HepG2 (cell line): ENCODE measurements at regions not wholly inside any gene's neighbourhood (a gene's known extent, or its start where the extent isn't known, plus 50 kb on each side); places are given as distances from the start of the nearest gene placed in this dataset.

Experiments used
- ATAC-seq: fragments of 200-7000 bp; cut with Tn5 transposase; 3 replicates; pipeline ENCODE4 v1.9.1; 2020; ENCODE audit warnings: mild to moderate bottlenecking, moderate library complexity
- BruUV-seq: library from RNA; stranded (reverse); fragments of 400-500 nt; replicated peaks from 2 replicates; lab custom pipeline; 2021; lab: Mats Ljungman, UMichigan
- CTCF ChIA-PET: fragments of 300-600 bp; formaldehyde crosslinking; extraction: SDS; loops from one replicate; lab custom pipeline; 2021; ENCODE audit warnings: low total read pairs, inconsistent platforms, low intra/inter-chr PET ratio; lab: Yijun Ruan, JAX
- POLR2A ChIA-PET: fragments of 350-600 bp; sonication (Branson Sonifier 250); formaldehyde crosslinking; loops from one replicate; lab custom pipeline; 2020; ENCODE audit warnings: antibody characterized with exemption, inconsistent platforms; lab: Yijun Ruan, JAX
- DNase-seq: peaks from one replicate; pipeline ENCODE4 v3.0.0-alpha.2; 2015; ENCODE audit warnings: low spot score
- FAIRE-seq: peaks from 3 replicates; lab custom pipeline; 2011; peaks lifted over from hg19 to GRCh38; lab: Jason Lieb, UNC
- H2AFZ ChIP-seq: one replicate; pipeline ENCODE4 v1.6.1; 2011; ENCODE audit warnings: low read length, inconsistent platforms
- H3K27ac ChIP-seq: fragments of 300-600 bp; 3 replicates; pipeline ENCODE4 v1.8.0; 2011; ENCODE audit warnings: mixed run types, mild to moderate bottlenecking, mixed read lengths, low read length, inconsistent platforms; ENCODE audit not compliant: insufficient read depth; ENCODE audit errors: extremely low read length
- H3K27me3 ChIP-seq, 2 experiments: fragments of 200-600 bp in 1 of 2; 2 replicates in 1 of 2; 3 replicates in 1 of 2; pipeline versions ENCODE4 v1.6.0 to v1.8.0; 2011; ENCODE audit warnings: low read length in 2 of 2, mild to moderate bottlenecking in 2 of 2, moderate library complexity in 2 of 2, inconsistent platforms in 1 of 2; ENCODE audit not compliant: insufficient read depth in 2 of 2, control insufficient read depth in 1 of 2
- H3K36me3 ChIP-seq, 2 experiments: fragments of 200-600 bp in 1 of 2; replicated peaks in 1 of 2; 2 replicates in 1 of 2; 3 replicates in 1 of 2; pipeline versions ENCODE4 v1.5.1 to v1.8.0; 2011; ENCODE audit warnings: low read length in 2 of 2, inconsistent platforms in 1 of 2; ENCODE audit not compliant: insufficient read depth in 2 of 2, control insufficient read depth in 1 of 2
- H3K4me1 ChIP-seq: 2 replicates; pipeline ENCODE4 v1.5.1; 2012; ENCODE audit warnings: low read length, inconsistent platforms; ENCODE audit not compliant: insufficient read depth
- H3K4me2 ChIP-seq: 2 replicates; pipeline ENCODE4 v1.6.0; 2011; ENCODE audit warnings: low read depth, low read length, inconsistent platforms
- H3K4me3 ChIP-seq, 3 experiments: fragments of 200-600 bp in 1 of 3; sonication (generic), shearing (Covaris generic) in 1 of 3; replicated peaks in 1 of 3; 2 replicates each; pipeline ENCODE4 v1.5.1; 2011 to 2016; ENCODE audit warnings: low read length in 3 of 3, inconsistent platforms in 2 of 3, low read depth in 2 of 3, mild to moderate bottlenecking in 2 of 3, control low read depth in 1 of 3, mixed read lengths in 1 of 3; ENCODE audit not compliant: insufficient read depth in 1 of 3
- H3K79me2 ChIP-seq: one replicate; pipeline ENCODE4 v1.6.1; 2011; ENCODE audit warnings: low read length, inconsistent platforms; ENCODE audit not compliant: insufficient read depth
- H3K9ac ChIP-seq: 2 replicates; pipeline ENCODE4 v1.6.0; 2011; ENCODE audit warnings: mild to moderate bottlenecking, low read depth, low read length, inconsistent platforms; ENCODE audit not compliant: insufficient read depth
- H3K9me3 ChIP-seq: 2 replicates; pipeline ENCODE4 v1.5.1; 2012; ENCODE audit warnings: mild to moderate bottlenecking, low read length
- H4K20me1 ChIP-seq: 2 replicates; pipeline ENCODE4 v1.6.0; 2011; ENCODE audit warnings: inconsistent platforms, mild to moderate bottlenecking, low read length, moderate library complexity; ENCODE audit not compliant: insufficient read depth
- KDM5A ChIP-seq: fragments of 200-600 bp; sonication (generic); IDR thresholded peaks from 2 replicates; pipeline ENCODE4 v1.7.0; 2018; ENCODE audit warnings: antibody characterized with exemption, mild to moderate bottlenecking, low read length, borderline replicate concordance
- MBD4 ChIP-seq: IDR thresholded peaks from 2 replicates; pipeline ENCODE4 v1.6.1; 2012; ENCODE audit warnings: low read length, inconsistent platforms, borderline replicate concordance
- NRL ChIP-seq: sonication (generic); formaldehyde crosslinking; IDR thresholded peaks from 2 replicates; pipeline ENCODE4 v1.5.0; 2020; ENCODE audit warnings: missing genetic modification reagents, mild to moderate bottlenecking, moderate library complexity, borderline replicate concordance
- THAP11 ChIP-seq: IDR thresholded peaks from 2 replicates; pipeline ENCODE4 v1.6.1; 2016; ENCODE audit warnings: missing biosample characterization, missing genetic modification reagents
- ZNF282 ChIP-seq: fragments of 450-650 bp; IDR thresholded peaks from 2 replicates; pipeline ENCODE4 v1.6.1; 2018; ENCODE audit not compliant: partially characterized antibody
- ZNF670 ChIP-seq: sonication (generic); formaldehyde crosslinking; IDR thresholded peaks from 2 replicates; pipeline ENCODE4 v1.8.0; 2022; ENCODE audit warnings: mild to moderate bottlenecking, missing genetic modification reagents, borderline replicate concordance
- ZNF749 ChIP-seq: sonication (generic); formaldehyde crosslinking; IDR thresholded peaks from 2 replicates; pipeline ENCODE4 v1.8.0; 2022; ENCODE audit warnings: mild to moderate bottlenecking, missing genetic modification reagents, moderate library complexity, borderline replicate concordance
- ZNF782 ChIP-seq: sonication (generic); formaldehyde crosslinking; IDR thresholded peaks from 2 replicates; pipeline ENCODE4 v1.4.0; 2020; ENCODE audit warnings: missing genetic modification reagents, mild to moderate bottlenecking, borderline replicate concordance
- in situ Hi-C: cut with HindIII; loops from 2 replicates; pipeline ENCODE4 v1.10.0; 2017; ENCODE audit warnings: low pct_unique_long_range_greater_than_20kb; ENCODE audit not compliant: extremely low pct_ligation_motif_present
- intact Hi-C: fragments of 100-400 bp; cut with micrococcal nuclease; formaldehyde crosslinking; loops from one replicate; pipeline ENCODE4 v1.10.0; 2022; ENCODE audit not compliant: unreplicated experiment
- TF ChIP-seq, protein P1 (sequence below): IDR thresholded peaks from 2 replicates; pipeline ENCODE4 v1.6.1; 2016; ENCODE audit warnings: control low read depth
- TF ChIP-seq, protein P2 (sequence below): sonication (generic); formaldehyde crosslinking; IDR thresholded peaks from 2 replicates; pipeline ENCODE4 v1.8.0; 2022; ENCODE audit warnings: missing genetic modification reagents, mild to moderate bottlenecking, inconsistent platforms, borderline replicate concordance
- TF ChIP-seq, protein P3 (sequence below): sonication (generic); formaldehyde crosslinking; IDR thresholded peaks from 2 replicates; pipeline ENCODE4 v1.4.0; 2020; ENCODE audit warnings: missing genetic modification reagents
- TF ChIP-seq, protein P4 (sequence below): fragments of 450-650 bp; IDR thresholded peaks from 2 replicates; pipeline ENCODE4 v1.6.1; 2016
- TF ChIP-seq, protein P5 (sequence below): sonication (generic); formaldehyde crosslinking; IDR thresholded peaks from 2 replicates; pipeline ENCODE4 v1.8.1; 2023; ENCODE audit warnings: mild to moderate bottlenecking, inconsistent platforms, moderate library complexity, missing genetic modification reagents, borderline replicate concordance
- TF ChIP-seq, protein P6 (sequence below): sonication (generic); formaldehyde crosslinking; conservative IDR thresholded peaks from 2 replicates; pipeline ENCODE4 v1.5.0; 2020; ENCODE audit warnings: missing genetic modification reagents

DNA sequence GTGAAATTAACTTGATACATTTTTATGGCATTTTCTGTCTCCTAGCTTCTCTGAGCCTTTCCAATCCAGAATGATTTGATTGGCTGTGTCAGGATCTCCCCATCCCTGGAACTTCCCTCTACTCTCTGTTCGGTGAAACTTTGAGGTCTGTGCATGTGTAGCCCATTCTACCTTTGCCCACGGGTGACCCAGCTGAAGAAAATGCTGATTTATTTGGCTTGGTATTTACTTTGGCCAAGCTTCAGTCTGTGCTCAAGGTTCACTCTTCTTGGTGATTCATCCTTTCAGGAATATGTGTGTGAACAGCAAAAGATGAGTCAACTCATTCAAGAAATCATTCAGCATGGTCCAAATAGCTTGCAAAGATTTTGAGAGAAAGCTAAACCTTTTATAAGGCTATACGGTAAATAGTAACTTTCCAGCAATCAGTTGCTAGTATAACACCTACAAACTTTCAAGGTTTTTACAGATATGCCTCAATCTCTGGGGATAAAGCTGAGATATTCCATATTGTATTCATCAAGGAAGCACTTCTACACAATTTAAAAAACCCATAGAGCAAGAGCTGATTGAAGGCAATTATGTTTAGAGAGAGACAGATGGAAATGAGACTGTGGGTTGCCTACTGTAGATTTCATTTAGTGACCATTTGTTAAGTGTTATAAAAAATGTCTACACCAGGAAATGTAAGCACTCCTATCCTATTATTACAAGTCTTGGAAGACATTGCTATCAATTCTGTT lies 233.9 kb upstream of the CXXC4 start (continued):
- TF ChIP-seq, protein P1, sequence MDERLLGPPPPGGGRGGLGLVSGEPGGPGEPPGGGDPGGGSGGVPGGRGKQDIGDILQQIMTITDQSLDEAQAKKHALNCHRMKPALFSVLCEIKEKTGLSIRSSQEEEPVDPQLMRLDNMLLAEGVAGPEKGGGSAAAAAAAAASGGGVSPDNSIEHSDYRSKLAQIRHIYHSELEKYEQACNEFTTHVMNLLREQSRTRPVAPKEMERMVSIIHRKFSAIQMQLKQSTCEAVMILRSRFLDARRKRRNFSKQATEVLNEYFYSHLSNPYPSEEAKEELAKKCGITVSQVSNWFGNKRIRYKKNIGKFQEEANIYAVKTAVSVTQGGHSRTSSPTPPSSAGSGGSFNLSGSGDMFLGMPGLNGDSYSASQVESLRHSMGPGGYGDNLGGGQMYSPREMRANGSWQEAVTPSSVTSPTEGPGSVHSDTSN (CRISPR knock-in tag) = no peak
- TF ChIP-seq NRL (CRISPR knock-in tag) (no peak), THAP11 (peak; percentile 43; the same call in 1 of the 2 replicates)

DNA sequence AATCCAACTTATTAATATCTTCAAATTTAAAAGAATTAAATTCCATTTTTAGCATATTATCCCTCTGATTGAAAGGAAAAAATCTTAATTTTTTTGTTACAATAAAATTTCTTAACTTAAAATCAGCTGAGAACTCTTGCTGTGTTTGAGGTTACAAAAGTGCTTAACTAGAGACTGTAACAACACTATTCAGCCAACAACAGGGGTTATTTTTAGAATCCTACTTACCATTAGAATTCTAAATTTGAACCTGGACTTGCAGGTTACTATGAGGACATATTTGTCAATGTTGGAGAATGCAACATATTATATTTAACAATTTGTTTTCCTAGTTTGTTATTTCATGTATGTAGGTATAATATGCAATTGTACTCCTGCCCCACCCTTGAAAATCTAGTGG lies 238.1 kb upstream of the CXXC4 start:
- ATAC-seq = no peak
- no peak for DNase-seq
- Histone ChIP-seq H3K27ac (no peak overlapping the region), H3K4me3 (no peak overlapping the region), H3K4me2 (no peak overlapping the region), H2AFZ (no peak overlapping the region), H3K4me1 (peaks cover 13% of the 10 kb centered on the region), H3K36me3 (no peaks in the 10 kb centered on the region), H4K20me1 (no peaks in the 10 kb centered on the region), H3K9me3 (no peaks in the 10 kb centered on the region), H3K79me2 (no peaks in the 10 kb centered on the region), H3K9ac (no peak overlapping the region), H3K27me3 (no peaks in the 10 kb centered on the region; a peak in 1 of 5 replicates)
- ChIA-PET POLR2A (no interaction called here), CTCF (no interaction called here)
- intact Hi-C loops (no loop called here), in situ Hi-C loops (no loop called here)
- no peak for FAIRE-seq
- no TSS peak for BruUV-seq
- TF ChIP-seq, protein P2, sequence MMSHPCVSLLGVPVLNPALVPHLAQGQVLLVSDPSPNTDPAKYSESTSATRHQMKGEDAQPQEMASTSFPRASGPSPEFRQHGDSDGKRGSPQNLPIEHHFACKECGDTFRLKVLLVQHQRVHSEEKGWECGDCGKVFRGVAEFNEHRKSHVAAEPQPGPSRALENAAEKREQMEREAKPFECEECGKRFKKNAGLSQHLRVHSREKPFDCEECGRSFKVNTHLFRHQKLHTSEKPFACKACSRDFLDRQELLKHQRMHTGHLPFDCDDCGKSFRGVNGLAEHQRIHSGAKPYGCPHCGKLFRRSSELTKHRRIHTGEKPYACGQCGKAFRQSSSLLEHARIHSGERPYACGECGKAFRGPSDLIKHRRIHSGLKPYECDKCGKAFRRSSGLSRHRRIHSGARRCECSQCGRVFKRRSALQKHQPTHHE (CRISPR knock-in tag) = no peak
- TF ChIP-seq, protein P3, sequence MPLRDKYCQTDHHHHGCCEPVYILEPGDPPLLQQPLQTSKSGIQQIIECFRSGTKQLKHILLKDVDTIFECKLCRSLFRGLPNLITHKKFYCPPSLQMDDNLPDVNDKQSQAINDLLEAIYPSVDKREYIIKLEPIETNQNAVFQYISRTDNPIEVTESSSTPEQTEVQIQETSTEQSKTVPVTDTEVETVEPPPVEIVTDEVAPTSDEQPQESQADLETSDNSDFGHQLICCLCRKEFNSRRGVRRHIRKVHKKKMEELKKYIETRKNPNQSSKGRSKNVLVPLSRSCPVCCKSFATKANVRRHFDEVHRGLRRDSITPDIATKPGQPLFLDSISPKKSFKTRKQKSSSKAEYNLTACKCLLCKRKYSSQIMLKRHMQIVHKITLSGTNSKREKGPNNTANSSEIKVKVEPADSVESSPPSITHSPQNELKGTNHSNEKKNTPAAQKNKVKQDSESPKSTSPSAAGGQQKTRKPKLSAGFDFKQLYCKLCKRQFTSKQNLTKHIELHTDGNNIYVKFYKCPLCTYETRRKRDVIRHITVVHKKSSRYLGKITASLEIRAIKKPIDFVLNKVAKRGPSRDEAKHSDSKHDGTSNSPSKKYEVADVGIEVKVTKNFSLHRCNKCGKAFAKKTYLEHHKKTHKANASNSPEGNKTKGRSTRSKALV = no peak
- TF ChIP-seq KDM5A (no peak), ZNF782 (CRISPR knock-in tag) (no peak), MBD4 (no peak), ZNF282 (no peak), ZNF670 (CRISPR knock-in tag) (no peak), ZNF749 (no peak)
- TF ChIP-seq, protein P4, sequence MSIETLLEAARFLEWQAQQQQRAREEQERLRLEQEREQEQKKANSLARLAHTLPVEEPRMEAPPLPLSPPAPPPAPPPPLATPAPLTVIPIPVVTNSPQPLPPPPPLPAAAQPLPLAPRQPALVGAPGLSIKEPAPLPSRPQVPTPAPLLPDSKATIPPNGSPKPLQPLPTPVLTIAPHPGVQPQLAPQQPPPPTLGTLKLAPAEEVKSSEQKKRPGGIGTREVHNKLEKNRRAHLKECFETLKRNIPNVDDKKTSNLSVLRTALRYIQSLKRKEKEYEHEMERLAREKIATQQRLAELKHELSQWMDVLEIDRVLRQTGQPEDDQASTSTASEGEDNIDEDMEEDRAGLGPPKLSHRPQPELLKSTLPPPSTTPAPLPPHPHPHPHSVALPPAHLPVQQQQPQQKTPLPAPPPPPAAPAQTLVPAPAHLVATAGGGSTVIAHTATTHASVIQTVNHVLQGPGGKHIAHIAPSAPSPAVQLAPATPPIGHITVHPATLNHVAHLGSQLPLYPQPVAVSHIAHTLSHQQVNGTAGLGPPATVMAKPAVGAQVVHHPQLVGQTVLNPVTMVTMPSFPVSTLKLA = no peak
- TF ChIP-seq, protein P5, sequence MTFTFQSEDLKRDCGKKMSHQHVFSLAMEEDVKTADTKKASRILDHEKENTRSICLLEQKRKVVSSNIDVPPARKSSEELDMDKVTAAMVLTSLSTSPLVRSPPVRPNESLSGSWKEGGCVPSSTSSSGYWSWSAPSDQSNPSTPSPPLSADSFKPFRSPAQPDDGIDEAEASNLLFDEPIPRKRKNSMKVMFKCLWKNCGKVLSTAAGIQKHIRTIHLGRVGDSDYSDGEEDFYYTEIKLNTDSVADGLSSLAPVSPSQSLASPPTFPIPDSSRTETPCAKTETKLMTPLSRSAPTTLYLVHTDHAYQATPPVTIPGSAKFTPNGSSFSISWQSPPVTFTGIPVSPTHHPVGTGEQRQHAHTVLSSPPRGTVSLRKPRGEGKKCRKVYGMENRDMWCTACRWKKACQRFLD = no peak
- TF ChIP-seq, protein P6, sequence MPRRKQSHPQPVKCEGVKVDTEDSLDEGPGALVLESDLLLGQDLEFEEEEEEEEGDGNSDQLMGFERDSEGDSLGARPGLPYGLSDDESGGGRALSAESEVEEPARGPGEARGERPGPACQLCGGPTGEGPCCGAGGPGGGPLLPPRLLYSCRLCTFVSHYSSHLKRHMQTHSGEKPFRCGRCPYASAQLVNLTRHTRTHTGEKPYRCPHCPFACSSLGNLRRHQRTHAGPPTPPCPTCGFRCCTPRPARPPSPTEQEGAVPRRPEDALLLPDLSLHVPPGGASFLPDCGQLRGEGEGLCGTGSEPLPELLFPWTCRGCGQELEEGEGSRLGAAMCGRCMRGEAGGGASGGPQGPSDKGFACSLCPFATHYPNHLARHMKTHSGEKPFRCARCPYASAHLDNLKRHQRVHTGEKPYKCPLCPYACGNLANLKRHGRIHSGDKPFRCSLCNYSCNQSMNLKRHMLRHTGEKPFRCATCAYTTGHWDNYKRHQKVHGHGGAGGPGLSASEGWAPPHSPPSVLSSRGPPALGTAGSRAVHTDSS (CRISPR knock-in tag) = no peak
